HG02642 (cell line): ENCODE measurements at regions not wholly inside any gene's neighbourhood (a gene's known extent, or its start where the extent isn't known, plus 50 kb on each side); places are given as distances from the start of the nearest gene placed in this dataset.

Experiments
- ATAC-seq: cut with Tn5 transposase; IDR thresholded peaks from one replicate; pipeline ENCODE4 v1.9.1; 2021; ENCODE audit warnings: mild to moderate bottlenecking; ENCODE audit not compliant: unreplicated experiment, poor library complexity

GRCh38 chr5:119876522-119876921 is 247.2 kb downstream of the FAM170A start:
- ATAC-seq, result no peak

GRCh38 chr5:119878712-119879111 is 249.4 kb downstream of the FAM170A start:
- no peak for ATAC-seq

- ATAC-seq, result no peak
Measured at GRCh38 chr5:119879446-119879845, 250.1 kb downstream of the FAM170A start.

- no peak for ATAC-seq
Measured at GRCh38 chr5:119895066-119895465, 265.7 kb downstream of the FAM170A start.

GRCh38 chr5:119896826-119897536 is 267.6 kb downstream of the FAM170A start:
- no peak for ATAC-seq

GRCh38 chr5:119897537-119898370 is 268.4 kb downstream of the FAM170A start:
- no peak for ATAC-seq

- no peak for ATAC-seq
Measured at GRCh38 chr5:119899981-119900380, 270.6 kb downstream of the FAM170A start.

- no peak for ATAC-seq
Measured at GRCh38 chr5:119902593-119902992, 273.2 kb downstream of the FAM170A start.

GRCh38 chr5:119913425-119913824 is 284.1 kb downstream of the FAM170A start:
- ATAC-seq, result no peak

GRCh38 chr5:119919279-119919678 is 289.9 kb downstream of the FAM170A start:
- ATAC-seq, result no peak

- no peak for ATAC-seq
Measured at GRCh38 chr5:119926301-119926700, 296.9 kb downstream of the FAM170A start.

GRCh38 chr5:119928974-119929373 is 299.6 kb downstream of the FAM170A start:
- ATAC-seq, result no peak

GRCh38 chr5:119930490-119930889 is 301.1 kb downstream of the FAM170A start:
- no peak for ATAC-seq

GRCh38 chr5:119943148-119943547 is 313.8 kb downstream of the FAM170A start:
- no peak for ATAC-seq

- no peak for ATAC-seq
Measured at GRCh38 chr5:119945691-119946090, 316.3 kb downstream of the FAM170A start.

GRCh38 chr5:119948162-119948561 is 318.8 kb downstream of the FAM170A start:
- no peak for ATAC-seq

- ATAC-seq, result no peak
Measured at GRCh38 chr5:119949426-119949999, 320.2 kb downstream of the FAM170A start.

GRCh38 chr5:119951330-119951934 is 322.1 kb downstream of the FAM170A start:
- ATAC-seq, result no peak

GRCh38 chr5:119953474-119953873 is 324.1 kb downstream of the FAM170A start:
- no peak for ATAC-seq

- ATAC-seq, result no peak
Measured at GRCh38 chr5:119954106-119954505, 324.7 kb downstream of the FAM170A start.

GRCh38 chr5:119961993-119962392 is 332.6 kb downstream of the FAM170A start:
- ATAC-seq, result no peak
